ENCODE measurements at regions not wholly inside any gene's neighbourhood (a gene's known extent, or its start where the extent isn't known, plus 50 kb on each side); places are given as distances from the start of the nearest gene placed in this dataset.
A peak's percentile ranks its signal among the peaks of the same experiment; 100 is the strongest.

DNA sequence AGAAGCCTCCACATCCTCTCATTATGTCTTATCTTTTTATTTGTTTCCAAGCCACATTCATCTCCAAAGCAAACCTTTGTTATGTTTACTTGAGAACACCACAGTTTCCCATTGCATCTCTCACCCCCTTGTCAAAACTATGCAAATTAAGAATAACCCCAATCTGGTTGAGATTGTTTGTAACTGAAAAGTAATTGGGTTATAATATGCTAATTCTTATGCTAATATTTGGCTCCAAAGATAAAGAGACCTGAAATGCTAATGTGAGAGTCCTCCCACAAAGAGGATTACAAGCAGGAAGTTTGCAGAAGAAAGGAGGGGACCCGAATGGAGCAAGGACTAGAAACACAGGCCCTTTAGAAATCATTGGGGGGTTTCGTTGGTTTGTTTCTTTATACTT is 92.9 kb upstream of the UBL3 start:
- H3K27me3 ChIP-seq (ENCODE audit: insufficient read depth): peaks cover 6% of the 10 kb centered on the region; the same call in 1 of the 2 replicates
- peak overlapping the region; percentile 9 for H3K4me2 ChIP-seq
- Mint-ChIP-seq H3K4me1 (peaks cover 39% of the 10 kb centered on the region), H3K27me3 (ENCODE audit: insufficient read depth, low read depth, poor library complexity) (peaks cover 27% of the 10 kb centered on the region), H3K27ac (peak overlapping the region; percentile 15; the same call in 1 of the 2 replicates), H3K9me3 (no peaks in the 10 kb centered on the region), H3K4me3 (no peak overlapping the region; the same call in 2 of the 3 replicates), H3K36me3 (ENCODE audit: low read depth) (no peaks in the 10 kb centered on the region)
- H3K36me3 ChIP-seq (ENCODE audit: insufficient read depth): no peaks in the 10 kb centered on the region
- no peak overlapping the region for H2AFZ ChIP-seq
- no peaks in the 10 kb centered on the region for H4K20me1 ChIP-seq (replicated peaks; ENCODE audit: insufficient read depth)
- peaks cover 10% of the 10 kb centered on the region for H3K9me2 ChIP-seq (ENCODE audit: insufficient read depth)
- no peak overlapping the region for H3K4me3 ChIP-seq
- DNase-seq (ENCODE audit: low spot score): peak; percentile 25
- peak; percentile 68 for ATAC-seq
- TF ChIP-seq, protein P1, sequence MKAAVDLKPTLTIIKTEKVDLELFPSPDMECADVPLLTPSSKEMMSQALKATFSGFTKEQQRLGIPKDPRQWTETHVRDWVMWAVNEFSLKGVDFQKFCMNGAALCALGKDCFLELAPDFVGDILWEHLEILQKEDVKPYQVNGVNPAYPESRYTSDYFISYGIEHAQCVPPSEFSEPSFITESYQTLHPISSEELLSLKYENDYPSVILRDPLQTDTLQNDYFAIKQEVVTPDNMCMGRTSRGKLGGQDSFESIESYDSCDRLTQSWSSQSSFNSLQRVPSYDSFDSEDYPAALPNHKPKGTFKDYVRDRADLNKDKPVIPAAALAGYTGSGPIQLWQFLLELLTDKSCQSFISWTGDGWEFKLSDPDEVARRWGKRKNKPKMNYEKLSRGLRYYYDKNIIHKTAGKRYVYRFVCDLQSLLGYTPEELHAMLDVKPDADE (IDR thresholded peaks at IDR 0.05): no peak
- TF ChIP-seq, protein P2, sequence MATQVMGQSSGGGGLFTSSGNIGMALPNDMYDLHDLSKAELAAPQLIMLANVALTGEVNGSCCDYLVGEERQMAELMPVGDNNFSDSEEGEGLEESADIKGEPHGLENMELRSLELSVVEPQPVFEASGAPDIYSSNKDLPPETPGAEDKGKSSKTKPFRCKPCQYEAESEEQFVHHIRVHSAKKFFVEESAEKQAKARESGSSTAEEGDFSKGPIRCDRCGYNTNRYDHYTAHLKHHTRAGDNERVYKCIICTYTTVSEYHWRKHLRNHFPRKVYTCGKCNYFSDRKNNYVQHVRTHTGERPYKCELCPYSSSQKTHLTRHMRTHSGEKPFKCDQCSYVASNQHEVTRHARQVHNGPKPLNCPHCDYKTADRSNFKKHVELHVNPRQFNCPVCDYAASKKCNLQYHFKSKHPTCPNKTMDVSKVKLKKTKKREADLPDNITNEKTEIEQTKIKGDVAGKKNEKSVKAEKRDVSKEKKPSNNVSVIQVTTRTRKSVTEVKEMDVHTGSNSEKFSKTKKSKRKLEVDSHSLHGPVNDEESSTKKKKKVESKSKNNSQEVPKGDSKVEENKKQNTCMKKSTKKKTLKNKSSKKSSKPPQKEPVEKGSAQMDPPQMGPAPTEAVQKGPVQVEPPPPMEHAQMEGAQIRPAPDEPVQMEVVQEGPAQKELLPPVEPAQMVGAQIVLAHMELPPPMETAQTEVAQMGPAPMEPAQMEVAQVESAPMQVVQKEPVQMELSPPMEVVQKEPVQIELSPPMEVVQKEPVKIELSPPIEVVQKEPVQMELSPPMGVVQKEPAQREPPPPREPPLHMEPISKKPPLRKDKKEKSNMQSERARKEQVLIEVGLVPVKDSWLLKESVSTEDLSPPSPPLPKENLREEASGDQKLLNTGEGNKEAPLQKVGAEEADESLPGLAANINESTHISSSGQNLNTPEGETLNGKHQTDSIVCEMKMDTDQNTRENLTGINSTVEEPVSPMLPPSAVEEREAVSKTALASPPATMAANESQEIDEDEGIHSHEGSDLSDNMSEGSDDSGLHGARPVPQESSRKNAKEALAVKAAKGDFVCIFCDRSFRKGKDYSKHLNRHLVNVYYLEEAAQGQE (IDR thresholded peaks at IDR 0.05; ENCODE audit: unreplicated experiment): no peak
- TF ChIP-seq, protein P3, sequence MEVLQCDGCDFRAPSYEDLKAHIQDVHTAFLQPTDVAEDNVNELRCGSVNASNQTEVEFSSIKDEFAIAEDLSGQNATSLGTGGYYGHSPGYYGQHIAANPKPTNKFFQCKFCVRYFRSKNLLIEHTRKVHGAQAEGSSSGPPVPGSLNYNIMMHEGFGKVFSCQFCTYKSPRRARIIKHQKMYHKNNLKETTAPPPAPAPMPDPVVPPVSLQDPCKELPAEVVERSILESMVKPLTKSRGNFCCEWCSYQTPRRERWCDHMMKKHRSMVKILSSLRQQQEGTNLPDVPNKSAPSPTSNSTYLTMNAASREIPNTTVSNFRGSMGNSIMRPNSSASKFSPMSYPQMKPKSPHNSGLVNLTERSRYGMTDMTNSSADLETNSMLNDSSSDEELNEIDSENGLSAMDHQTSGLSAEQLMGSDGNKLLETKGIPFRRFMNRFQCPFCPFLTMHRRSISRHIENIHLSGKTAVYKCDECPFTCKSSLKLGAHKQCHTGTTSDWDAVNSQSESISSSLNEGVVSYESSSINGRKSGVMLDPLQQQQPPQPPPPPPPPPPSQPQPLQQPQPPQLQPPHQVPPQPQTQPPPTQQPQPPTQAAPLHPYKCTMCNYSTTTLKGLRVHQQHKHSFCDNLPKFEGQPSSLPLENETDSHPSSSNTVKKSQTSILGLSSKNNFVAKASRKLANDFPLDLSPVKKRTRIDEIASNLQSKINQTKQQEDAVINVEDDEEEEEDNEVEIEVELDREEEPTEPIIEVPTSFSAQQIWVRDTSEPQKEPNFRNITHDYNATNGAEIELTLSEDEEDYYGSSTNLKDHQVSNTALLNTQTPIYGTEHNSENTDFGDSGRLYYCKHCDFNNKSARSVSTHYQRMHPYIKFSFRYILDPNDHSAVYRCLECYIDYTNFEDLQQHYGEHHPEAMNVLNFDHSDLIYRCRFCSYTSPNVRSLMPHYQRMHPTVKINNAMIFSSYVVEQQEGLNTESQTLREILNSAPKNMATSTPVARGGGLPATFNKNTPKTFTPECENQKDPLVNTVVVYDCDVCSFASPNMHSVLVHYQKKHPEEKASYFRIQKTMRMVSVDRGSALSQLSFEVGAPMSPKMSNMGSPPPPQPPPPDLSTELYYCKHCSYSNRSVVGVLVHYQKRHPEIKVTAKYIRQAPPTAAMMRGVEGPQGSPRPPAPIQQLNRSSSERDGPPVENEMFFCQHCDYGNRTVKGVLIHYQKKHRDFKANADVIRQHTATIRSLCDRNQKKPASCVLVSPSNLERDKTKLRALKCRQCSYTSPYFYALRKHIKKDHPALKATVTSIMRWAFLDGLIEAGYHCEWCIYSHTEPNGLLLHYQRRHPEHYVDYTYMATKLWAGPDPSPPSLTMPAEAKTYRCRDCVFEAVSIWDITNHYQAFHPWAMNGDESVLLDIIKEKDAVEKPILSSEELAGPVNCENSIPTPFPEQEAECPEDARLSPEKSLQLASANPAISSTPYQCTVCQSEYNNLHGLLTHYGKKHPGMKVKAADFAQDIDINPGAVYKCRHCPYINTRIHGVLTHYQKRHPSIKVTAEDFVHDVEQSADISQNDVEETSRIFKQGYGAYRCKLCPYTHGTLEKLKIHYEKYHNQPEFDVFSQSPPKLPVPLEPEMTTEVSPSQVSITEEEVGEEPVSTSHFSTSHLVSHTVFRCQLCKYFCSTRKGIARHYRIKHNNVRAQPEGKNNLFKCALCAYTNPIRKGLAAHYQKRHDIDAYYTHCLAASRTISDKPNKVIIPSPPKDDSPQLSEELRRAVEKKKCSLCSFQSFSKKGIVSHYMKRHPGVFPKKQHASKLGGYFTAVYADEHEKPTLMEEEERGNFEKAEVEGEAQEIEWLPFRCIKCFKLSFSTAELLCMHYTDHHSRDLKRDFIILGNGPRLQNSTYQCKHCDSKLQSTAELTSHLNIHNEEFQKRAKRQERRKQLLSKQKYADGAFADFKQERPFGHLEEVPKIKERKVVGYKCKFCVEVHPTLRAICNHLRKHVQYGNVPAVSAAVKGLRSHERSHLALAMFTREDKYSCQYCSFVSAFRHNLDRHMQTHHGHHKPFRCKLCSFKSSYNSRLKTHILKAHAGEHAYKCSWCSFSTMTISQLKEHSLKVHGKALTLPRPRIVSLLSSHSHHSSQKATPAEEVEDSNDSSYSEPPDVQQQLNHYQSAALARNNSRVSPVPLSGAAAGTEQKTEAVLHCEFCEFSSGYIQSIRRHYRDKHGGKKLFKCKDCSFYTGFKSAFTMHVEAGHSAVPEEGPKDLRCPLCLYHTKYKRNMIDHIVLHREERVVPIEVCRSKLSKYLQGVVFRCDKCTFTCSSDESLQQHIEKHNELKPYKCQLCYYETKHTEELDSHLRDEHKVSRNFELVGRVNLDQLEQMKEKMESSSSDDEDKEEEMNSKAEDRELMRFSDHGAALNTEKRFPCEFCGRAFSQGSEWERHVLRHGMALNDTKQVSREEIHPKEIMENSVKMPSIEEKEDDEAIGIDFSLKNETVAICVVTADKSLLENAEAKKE (CRISPR knock-in tag; IDR thresholded peaks at IDR 0.05): peak; percentile 12; the same call in 1 of the 2 replicates
- no peak for TF ChIP-seq CREB1 (CRISPR knock-in tag; IDR thresholded peaks at IDR 0.05; ENCODE audit: low read depth)
- TF ChIP-seq JUNB (IDR thresholded peaks at IDR 0.05; ENCODE audit: unreplicated experiment): no peak
- TF ChIP-seq, protein P4, sequence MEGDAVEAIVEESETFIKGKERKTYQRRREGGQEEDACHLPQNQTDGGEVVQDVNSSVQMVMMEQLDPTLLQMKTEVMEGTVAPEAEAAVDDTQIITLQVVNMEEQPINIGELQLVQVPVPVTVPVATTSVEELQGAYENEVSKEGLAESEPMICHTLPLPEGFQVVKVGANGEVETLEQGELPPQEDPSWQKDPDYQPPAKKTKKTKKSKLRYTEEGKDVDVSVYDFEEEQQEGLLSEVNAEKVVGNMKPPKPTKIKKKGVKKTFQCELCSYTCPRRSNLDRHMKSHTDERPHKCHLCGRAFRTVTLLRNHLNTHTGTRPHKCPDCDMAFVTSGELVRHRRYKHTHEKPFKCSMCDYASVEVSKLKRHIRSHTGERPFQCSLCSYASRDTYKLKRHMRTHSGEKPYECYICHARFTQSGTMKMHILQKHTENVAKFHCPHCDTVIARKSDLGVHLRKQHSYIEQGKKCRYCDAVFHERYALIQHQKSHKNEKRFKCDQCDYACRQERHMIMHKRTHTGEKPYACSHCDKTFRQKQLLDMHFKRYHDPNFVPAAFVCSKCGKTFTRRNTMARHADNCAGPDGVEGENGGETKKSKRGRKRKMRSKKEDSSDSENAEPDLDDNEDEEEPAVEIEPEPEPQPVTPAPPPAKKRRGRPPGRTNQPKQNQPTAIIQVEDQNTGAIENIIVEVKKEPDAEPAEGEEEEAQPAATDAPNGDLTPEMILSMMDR (conservative IDR thresholded peaks at IDR 0.05; ENCODE audit: low read depth in 2 of 2): no peak
- no peak for TF ChIP-seq STAT1 (IDR thresholded peaks at IDR 0.05; ENCODE audit: unreplicated experiment)
- no peak for TF ChIP-seq EZH2 (IDR thresholded peaks at IDR 0.05; ENCODE audit: low read depth, unreplicated experiment)
- no peak for TF ChIP-seq ZNF114 (CRISPR knock-in tag; IDR thresholded peaks at IDR 0.05)
- no peaks in the 10 kb centered on the region for H3F3A ChIP-seq (replicated peaks; ENCODE audit: low read depth)
- no peaks in the 10 kb centered on the region for H3K79me2 ChIP-seq (replicated peaks; ENCODE audit: insufficient read depth)
- H3K27ac ChIP-seq (ENCODE audit: low read depth): no peak overlapping the region
- peaks cover 19% of the 10 kb centered on the region for H3K4me1 ChIP-seq (ENCODE audit: insufficient read depth)

All from GM23338 (cell line).